Astrocyte of the spinal cord (primary cell): ENCODE measurements at regions not wholly inside any gene's neighbourhood (a gene's known extent, or its start where the extent isn't known, plus 50 kb on each side); places are given as distances from the start of the nearest gene placed in this dataset.

Experiments
- DNase-seq: peaks from one replicate; pipeline ENCODE4 v3.0.0; 2011; ENCODE audit warnings: low read depth, low spot score
- H3K4me3 ChIP-seq: 2 replicates; pipeline ENCODE4 v1.5.1; 2011; ENCODE audit warnings: low read depth, mild to moderate bottlenecking, low read length, moderate library complexity
- in situ Hi-C: cut with HindIII; loops from 2 replicates; pipeline ENCODE4 v1.10.0; 2017; ENCODE audit warnings: low sequenced_read_pairs
- TF ChIP-seq, protein P1 (sequence below): IDR thresholded peaks from 2 replicates; pipeline ENCODE4 v1.5.1; 2012; ENCODE audit warnings: low read depth, mild to moderate bottlenecking, low read length, inconsistent platforms

DNA sequence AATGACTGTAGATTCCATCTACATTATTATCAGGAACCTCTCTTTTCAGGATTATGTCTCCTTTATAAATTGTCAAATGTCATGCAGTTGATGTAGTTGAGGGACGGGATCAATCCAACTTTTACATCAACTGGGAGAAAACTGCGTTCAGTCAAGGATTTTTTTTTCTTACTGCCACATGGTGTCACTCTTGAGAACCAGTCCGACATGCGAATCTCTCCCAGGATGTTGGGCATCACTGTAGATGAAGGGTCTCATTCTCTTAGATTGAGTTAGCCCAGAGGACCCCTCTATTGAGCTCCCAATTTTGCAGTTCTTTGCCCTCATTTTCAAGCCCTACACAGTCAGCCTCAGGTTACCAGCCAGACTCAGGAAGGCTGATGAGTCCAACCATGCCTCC is 120.3 kb upstream of the PTPRZ1 start:
- in situ Hi-C loops = no loop called here
- TF ChIP-seq, protein P1, sequence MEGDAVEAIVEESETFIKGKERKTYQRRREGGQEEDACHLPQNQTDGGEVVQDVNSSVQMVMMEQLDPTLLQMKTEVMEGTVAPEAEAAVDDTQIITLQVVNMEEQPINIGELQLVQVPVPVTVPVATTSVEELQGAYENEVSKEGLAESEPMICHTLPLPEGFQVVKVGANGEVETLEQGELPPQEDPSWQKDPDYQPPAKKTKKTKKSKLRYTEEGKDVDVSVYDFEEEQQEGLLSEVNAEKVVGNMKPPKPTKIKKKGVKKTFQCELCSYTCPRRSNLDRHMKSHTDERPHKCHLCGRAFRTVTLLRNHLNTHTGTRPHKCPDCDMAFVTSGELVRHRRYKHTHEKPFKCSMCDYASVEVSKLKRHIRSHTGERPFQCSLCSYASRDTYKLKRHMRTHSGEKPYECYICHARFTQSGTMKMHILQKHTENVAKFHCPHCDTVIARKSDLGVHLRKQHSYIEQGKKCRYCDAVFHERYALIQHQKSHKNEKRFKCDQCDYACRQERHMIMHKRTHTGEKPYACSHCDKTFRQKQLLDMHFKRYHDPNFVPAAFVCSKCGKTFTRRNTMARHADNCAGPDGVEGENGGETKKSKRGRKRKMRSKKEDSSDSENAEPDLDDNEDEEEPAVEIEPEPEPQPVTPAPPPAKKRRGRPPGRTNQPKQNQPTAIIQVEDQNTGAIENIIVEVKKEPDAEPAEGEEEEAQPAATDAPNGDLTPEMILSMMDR = peak; percentile 45
- peak; percentile 15 for DNase-seq
- H3K4me3 ChIP-seq = no peak overlapping the region

DNA sequence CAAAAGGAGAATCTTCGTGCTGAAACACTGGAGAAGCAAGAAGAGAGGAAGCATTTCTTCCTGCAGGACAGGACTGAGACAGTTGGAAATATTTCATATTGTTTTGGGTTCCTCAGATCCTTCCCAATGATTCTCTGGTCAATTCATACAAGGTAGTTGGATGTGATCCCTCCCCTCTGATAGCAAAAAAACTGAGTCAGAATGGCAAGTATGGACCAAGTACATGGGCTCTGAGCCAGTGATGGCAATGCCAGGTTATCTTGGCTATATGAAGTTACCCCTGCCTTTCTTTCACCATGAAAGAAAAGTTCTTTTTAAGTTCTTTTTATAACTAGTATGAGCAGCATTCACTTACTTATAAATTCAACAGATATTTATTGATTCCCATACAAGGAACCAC is 124.4 kb upstream of the PTPRZ1 start:
- in situ Hi-C loops = no loop called here
- no peak overlapping the region for H3K4me3 ChIP-seq
- TF ChIP-seq, protein P1 = no peak
- DNase-seq = no peak

DNA sequence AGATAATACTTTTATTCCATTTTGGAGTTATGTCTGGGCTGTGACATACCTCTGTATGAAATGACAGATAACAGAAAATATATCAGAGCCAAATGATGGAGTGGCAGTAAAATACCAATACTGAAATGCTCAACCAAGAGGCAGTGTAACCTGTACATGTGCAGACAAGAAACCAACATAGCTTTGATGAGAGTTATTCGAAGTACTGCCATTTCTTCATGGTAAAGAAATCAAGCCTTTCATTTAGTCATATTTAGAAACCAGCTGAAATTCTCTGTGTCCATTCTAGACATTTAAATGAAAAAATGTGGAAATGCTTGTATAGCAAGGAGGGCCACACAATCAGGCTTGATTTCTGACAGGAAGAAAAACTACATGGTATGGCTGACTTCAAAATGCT is 127.1 kb upstream of the PTPRZ1 start:
- TF ChIP-seq, protein P1 = no peak
- H3K4me3 ChIP-seq = no peak overlapping the region
- in situ Hi-C loops = no loop called here
- no peak for DNase-seq

DNA sequence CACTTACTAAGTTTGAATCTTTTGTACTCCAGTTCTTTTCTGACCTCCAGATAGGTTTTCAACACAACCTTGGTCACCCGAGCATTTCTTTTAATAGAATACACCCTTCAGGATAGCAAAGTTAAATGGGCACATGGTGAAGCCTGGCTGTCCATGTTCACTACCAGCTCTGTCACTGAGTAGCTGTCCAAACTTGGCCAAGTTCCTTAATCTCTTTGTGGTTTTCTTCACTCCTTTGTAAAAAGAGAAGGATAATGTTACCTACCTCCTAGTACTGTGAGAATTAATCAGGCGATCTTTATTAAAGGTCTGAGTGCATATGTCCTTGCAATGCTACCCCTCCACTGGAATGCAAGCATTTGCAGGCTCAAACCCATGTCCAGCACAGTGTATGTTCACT is 128.1 kb upstream of the PTPRZ1 start:
- H3K4me3 ChIP-seq = no peak overlapping the region
- in situ Hi-C loops = no loop called here
- TF ChIP-seq, protein P1 = no peak
- DNase-seq = no peak

DNA sequence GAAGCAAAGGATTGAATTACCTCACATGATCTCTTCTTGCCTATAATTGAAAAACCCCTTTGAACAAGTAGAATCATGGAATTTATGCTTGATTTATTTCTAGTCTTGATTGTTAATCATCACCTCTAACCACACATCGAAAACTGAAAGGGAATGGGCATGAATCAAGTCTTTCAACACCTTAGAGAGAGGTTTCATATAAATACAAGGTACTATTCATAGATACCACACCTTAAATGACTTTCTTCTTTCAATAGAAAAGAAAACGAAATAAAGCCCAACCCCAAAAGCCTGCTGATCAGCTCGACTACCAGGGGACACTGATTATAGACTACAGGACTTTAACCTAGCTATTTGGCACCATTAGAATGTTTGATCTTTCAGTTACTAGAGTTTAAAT is 128.6 kb upstream of the PTPRZ1 start:
- in situ Hi-C loops = no loop called here
- H3K4me3 ChIP-seq = no peak overlapping the region
- DNase-seq = no peak
- TF ChIP-seq, protein P1 = no peak

DNA sequence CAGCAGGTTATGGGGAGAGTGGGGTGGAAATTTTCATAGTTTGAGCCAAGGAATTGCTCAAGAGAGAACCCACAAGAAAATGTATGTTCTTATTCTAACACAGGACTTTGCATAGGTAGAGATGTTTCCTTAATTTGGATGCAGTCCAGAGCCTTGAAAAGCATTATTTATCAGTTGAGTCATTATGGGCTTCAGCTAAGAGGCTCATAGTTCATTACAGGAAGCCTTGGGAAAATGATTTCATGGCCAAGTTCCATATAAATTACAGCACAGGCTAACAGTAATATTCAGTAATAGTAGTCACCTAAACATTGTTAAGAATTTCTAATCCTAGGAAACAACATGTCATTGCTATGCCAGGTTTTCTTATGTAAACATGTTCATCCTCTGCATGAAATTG is 131.1 kb upstream of the PTPRZ1 start:
- TF ChIP-seq, protein P1 = no peak
- peak; percentile 40 for DNase-seq

DNA sequence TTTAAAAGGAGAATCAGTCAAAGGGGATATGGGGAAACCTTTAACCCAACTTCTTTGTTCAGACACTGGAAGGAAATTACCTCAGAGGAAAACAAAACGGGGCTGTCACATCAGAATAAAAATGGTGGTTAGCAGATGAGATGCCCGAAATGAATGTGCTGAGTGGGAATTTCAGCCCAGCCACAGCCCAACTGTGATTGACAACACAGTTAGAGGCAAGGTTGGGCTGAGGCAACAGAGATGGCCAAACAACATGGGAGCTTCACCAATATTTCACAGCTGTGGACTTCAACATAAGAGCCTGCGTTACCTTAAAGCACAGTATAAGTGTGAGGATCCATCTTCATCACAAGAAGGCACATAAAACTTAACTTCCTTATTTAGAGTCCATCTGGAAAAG is 133.5 kb upstream of the PTPRZ1 start:
- no peak overlapping the region for H3K4me3 ChIP-seq
- TF ChIP-seq, protein P1 = no peak
- no peak for DNase-seq
- in situ Hi-C loops = no loop called here

More for the DNA sequence above, 131.1 kb upstream of the PTPRZ1 start:
- in situ Hi-C loops = no loop called here
- H3K4me3 ChIP-seq = no peak overlapping the region
